GM12878 (cell line): ENCODE measurements at regions not wholly inside any gene's neighbourhood (a gene's known extent, or its start where the extent isn't known, plus 50 kb on each side); places are given as distances from the start of the nearest gene placed in this dataset.

Experiments
- ATAC-seq: fragments of 200-7000 bp; cut with Tn5 transposase; 3 replicates; pipeline ENCODE4 v1.9.1; 2020; ENCODE audit warnings: mild to moderate bottlenecking, moderate library complexity
- BruUV-seq: library from RNA; stranded (reverse); fragments of 400-500 nt; replicated peaks from 2 replicates; lab custom pipeline; 2021; lab: Mats Ljungman, UMichigan
- CTCF ChIA-PET: fragments of 300-600 bp; sonication (Branson Sonifier 250); formaldehyde crosslinking; extraction: SDS; loops from one replicate; lab custom pipeline; 2021; ENCODE audit warnings: inconsistent platforms; lab: Yijun Ruan, JAX
- POLR2A ChIA-PET: fragments of 350-600 bp; formaldehyde crosslinking; extraction: SDS; loops from one replicate; lab custom pipeline; 2021; ENCODE audit warnings: inconsistent platforms; lab: Charles Lee
- RAD21 ChIA-PET: fragments of 300-600 bp; sonication (Branson Sonifier 250); formaldehyde crosslinking; loops from one replicate; lab custom pipeline; 2023; ENCODE audit warnings: antibody characterized with exemption; ENCODE audit not compliant: unreplicated experiment; lab: Charles Lee
- SMC1A ChIA-PET: fragments of 300-600 bp; sonication (Branson Sonifier 250); formaldehyde crosslinking; loops from one replicate; lab custom pipeline; 2023; ENCODE audit not compliant: unreplicated experiment, uncharacterized antibody; lab: Charles Lee
- DNase-seq: peaks from one replicate; pipeline ENCODE4 v3.0.0-alpha.2; 2011; ENCODE audit warnings: low read depth, low spot score
- FAIRE-seq: peaks from 3 replicates; lab custom pipeline; 2011; peaks lifted over from hg19 to GRCh38; lab: Jason Lieb, UNC
- H2AFZ ChIP-seq: 2 replicates; pipeline ENCODE4 v1.6.0; 2011; ENCODE audit warnings: low read depth, low read length, control low read depth; ENCODE audit not compliant: control insufficient read depth
- H3K27ac ChIP-seq: 2 replicates; pipeline ENCODE4 v1.5.1; 2011; ENCODE audit warnings: control low read depth; ENCODE audit not compliant: control insufficient read depth, insufficient read depth
- H3K27me3 ChIP-seq, 2 experiments: replicated peaks in 1 of 2; 2 replicates each; pipeline versions ENCODE4 v1.6.0 to v1.6.1; 2011; ENCODE audit warnings: low read length in 1 of 2; ENCODE audit not compliant: control insufficient read depth in 2 of 2, insufficient read depth in 2 of 2
- H3K36me3 ChIP-seq, 2 experiments: 2 replicates each; pipeline ENCODE4 v1.5.1; 2011; ENCODE audit warnings: low read length in 1 of 2; ENCODE audit not compliant: control insufficient read depth in 2 of 2, insufficient read depth in 2 of 2
- H3K4me1 ChIP-seq: 2 replicates; pipeline ENCODE4 v1.6.1; 2011; ENCODE audit warnings: mild to moderate bottlenecking, low read length, moderate library complexity, mixed read lengths; ENCODE audit not compliant: control insufficient read depth, insufficient read depth
- H3K4me2 ChIP-seq: 2 replicates; pipeline ENCODE4 v1.6.0; 2011; ENCODE audit warnings: control low read depth; ENCODE audit not compliant: control insufficient read depth, insufficient read depth
- H3K4me3 ChIP-seq: fragments of 200-600 bp; sonication (generic); 2 replicates; pipeline ENCODE4 v1.5.1; 2016
- H3K79me2 ChIP-seq: 2 replicates; pipeline ENCODE4 v1.6.0; 2011; ENCODE audit warnings: low read length; ENCODE audit not compliant: control insufficient read depth, insufficient read depth
- H3K9ac ChIP-seq: 2 replicates; pipeline ENCODE4 v1.8.0; 2011; ENCODE audit warnings: low read length, control low read depth, mixed read lengths; ENCODE audit not compliant: control insufficient read depth, insufficient read depth
- H3K9me3 ChIP-seq: replicated peaks from 3 replicates; pipeline ENCODE4 v1.5.1; 2011; ENCODE audit warnings: mild to moderate bottlenecking, low read length; ENCODE audit not compliant: control insufficient read depth, insufficient read depth
- H4K20me1 ChIP-seq: 2 replicates; pipeline ENCODE4 v1.6.0; 2011; ENCODE audit not compliant: control insufficient read depth, insufficient read depth
- ATF3 ChIP-seq: IDR thresholded peaks from 2 replicates; pipeline ENCODE4 v1.6.1; 2011; ENCODE audit warnings: low read depth, mild to moderate bottlenecking, low read length, moderate library complexity, borderline replicate concordance; ENCODE audit errors: extremely low read depth
- CBX3 ChIP-seq: fragments of 200-600 bp; sonication (generic); IDR thresholded peaks from 2 replicates; pipeline ENCODE4 v1.6.1; 2016; ENCODE audit warnings: low read depth, borderline replicate concordance
- MTA3 ChIP-seq: IDR thresholded peaks from 2 replicates; pipeline ENCODE4 v1.6.1; 2012; ENCODE audit warnings: low read length, inconsistent platforms, borderline replicate concordance
- RELB ChIP-seq: fragments of 450-650 bp; IDR thresholded peaks from 2 replicates; pipeline ENCODE4 v1.6.1; 2017; ENCODE audit warnings: low read depth, mild to moderate bottlenecking, moderate library complexity
- WRNIP1 ChIP-seq: IDR thresholded peaks from 2 replicates; pipeline ENCODE4 v1.6.1; 2011; ENCODE audit warnings: low read depth, low read length, improper control_type of control experiment, borderline replicate concordance
- WGBS: methylation state at CpG from one replicate; pipeline ENCODE4 v1.1.6; 2016; ENCODE audit warnings: low lambda C conversion rate; ENCODE audit not compliant: insufficient replicate concordance, insufficient coverage; ENCODE audit errors: missing lambda C conversion rate; 5-methylcytosine and 5-hydroxymethylcytosine counted together
- in situ Hi-C: fragments of 300-500 bp; cut with MboI; formaldehyde crosslinking; loops from 9 replicates; pipeline ENCODE4 v1.14.3; 2018; ENCODE audit warnings: mixed read lengths
- intact Hi-C: fragments of 100-400 bp; cut with micrococcal nuclease; formaldehyde crosslinking; loops from one replicate; pipeline ENCODE4 v1.14.2; 2022; ENCODE audit not compliant: unreplicated experiment

DNA sequence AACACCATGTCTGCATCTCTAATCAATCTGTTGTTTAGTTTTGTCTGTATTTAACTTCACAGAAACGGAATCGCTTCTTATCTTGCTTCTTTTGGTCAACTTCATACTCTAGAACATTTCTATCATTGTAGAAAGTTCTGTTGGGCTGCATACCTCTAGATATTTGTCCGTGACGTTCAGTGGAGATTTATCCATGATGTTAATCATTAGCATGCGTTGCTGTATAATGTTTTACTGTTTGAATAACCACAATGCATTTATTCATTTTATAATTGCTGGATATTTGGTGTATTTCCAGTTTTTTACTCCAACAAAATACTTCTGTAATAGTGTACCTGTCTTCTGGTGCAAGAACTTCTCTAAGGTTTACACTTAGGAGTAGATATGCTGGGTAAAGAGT lies 96.2 kb upstream of the GDNF start:
- in situ Hi-C loops: no loop called here

More for the DNA sequence above, 96.2 kb upstream of the GDNF start:
- no peaks in the 10 kb centered on the region for H3K36me3 ChIP-seq
- no peak for ATAC-seq
- FAIRE-seq: no peak
- CTCF ChIA-PET: no interaction called here
- no peak for TF ChIP-seq MTA3
- TF ChIP-seq CBX3: no peak
- no peak for TF ChIP-seq WRNIP1
- no peak for TF ChIP-seq RELB
- no peak for TF ChIP-seq ATF3
- RAD21 ChIA-PET: no interaction called here
- no peak for DNase-seq
- H3K4me1 ChIP-seq: no peaks in the 10 kb centered on the region
- H2AFZ ChIP-seq: no peak overlapping the region
- no peaks in the 10 kb centered on the region for H3K79me2 ChIP-seq
- no peak overlapping the region for H3K4me3 ChIP-seq
- H3K27me3 ChIP-seq: no peaks in the 10 kb centered on the region
- intact Hi-C loops: no loop called here
- no peaks in the 10 kb centered on the region for H4K20me1 ChIP-seq
- no peak overlapping the region for H3K4me2 ChIP-seq
- no peaks in the 10 kb centered on the region for H3K9me3 ChIP-seq
- BruUV-seq: no TSS peak
- no peak overlapping the region for H3K27ac ChIP-seq
- SMC1A ChIA-PET: no interaction called here
- POLR2A ChIA-PET: interaction anchor here (0.6 kb wide), 1 partner anchor 779 kb away, joined by 9 read pairs; no protein-coding TSS in a partner anchor
- WGBS: 0% methylated on average over 5 of the region's 5 CpGs
- H3K9ac ChIP-seq: no peak overlapping the region
